ENCODE measurements at regions not wholly inside any gene's neighbourhood (a gene's known extent, or its start where the extent isn't known, plus 50 kb on each side); places are given as distances from the start of the nearest gene placed in this dataset.

GRCh38 chr5:56479126-56479525 is 246.0 kb upstream of the ANKRD55 start:
- no peak for DNase-seq

- no peak for DNase-seq
Observed at GRCh38 chr5:56478062-56478461, 244.9 kb upstream of the ANKRD55 start.

- no peak for DNase-seq
Observed at GRCh38 chr5:56476487-56476856, 243.3 kb upstream of the ANKRD55 start.

- no peak for DNase-seq
Observed at GRCh38 chr5:56475689-56476486, 242.8 kb upstream of the ANKRD55 start.

- no peak for DNase-seq
Observed at GRCh38 chr5:56471707-56472106, 238.6 kb upstream of the ANKRD55 start.

- no peak for DNase-seq
Observed at GRCh38 chr5:56470007-56470406, 236.9 kb upstream of the ANKRD55 start.

GRCh38 chr5:56468277-56468676 is 235.1 kb upstream of the ANKRD55 start:
- DNase-seq: no peak

GRCh38 chr5:56467176-56467717 is 234.1 kb upstream of the ANKRD55 start:
- no peak for DNase-seq

GRCh38 chr5:56466136-56466816 is 233.1 kb upstream of the ANKRD55 start:
- DNase-seq: no peak

- no peak for DNase-seq
Observed at GRCh38 chr5:56465769-56466135, 232.6 kb upstream of the ANKRD55 start.

GRCh38 chr5:56464935-56465768 is 232.0 kb upstream of the ANKRD55 start:
- DNase-seq: no peak

- no peak for DNase-seq
Observed at GRCh38 chr5:56463944-56464571, 230.9 kb upstream of the ANKRD55 start.

GRCh38 chr5:56461584-56461983 is 228.5 kb upstream of the ANKRD55 start:
- DNase-seq: no peak

GRCh38 chr5:56460681-56461191 is 227.6 kb upstream of the ANKRD55 start:
- no peak for DNase-seq

- no peak for DNase-seq
Observed at GRCh38 chr5:56460195-56460546, 227.0 kb upstream of the ANKRD55 start.

GRCh38 chr5:56459394-56460194 is 226.5 kb upstream of the ANKRD55 start:
- DNase-seq: no peak

- no peak for DNase-seq
Observed at GRCh38 chr5:56457887-56458812, 225.0 kb upstream of the ANKRD55 start.

- DNase-seq: no peak
Observed at GRCh38 chr5:56456002-56456401, 222.9 kb upstream of the ANKRD55 start.

- no peak for DNase-seq
Observed at GRCh38 chr5:56455417-56455816, 222.3 kb upstream of the ANKRD55 start.

- DNase-seq: no peak
Observed at GRCh38 chr5:56454219-56454862, 221.2 kb upstream of the ANKRD55 start.

Measured in NCI-H526 (cell line).